GM12891 (cell line): ENCODE measurements at regions not wholly inside any gene's neighbourhood (a gene's known extent, or its start where the extent isn't known, plus 50 kb on each side); places are given as distances from the start of the nearest gene placed in this dataset.

Experiments
- DNase-seq: peaks from one replicate; pipeline ENCODE4 v3.0.0; 2011; ENCODE audit warnings: low spot score; ENCODE audit not compliant: insufficient read length
- FAIRE-seq: peaks from 2 replicates; lab custom pipeline; 2011; peaks lifted over from hg19 to GRCh38; lab: Jason Lieb, UNC
- PAX5 ChIP-seq: IDR thresholded peaks from 2 replicates; pipeline ENCODE4 v1.6.1; 2011; ENCODE audit warnings: low read length, moderate library complexity, mild to moderate bottlenecking; ENCODE audit not compliant: insufficient read depth, severe bottlenecking
- POLR2A ChIP-seq: IDR thresholded peaks from 2 replicates; pipeline ENCODE4 v1.6.1; 2011; ENCODE audit warnings: low read depth, low read length, control low read depth
- POLR2AphosphoS5 ChIP-seq: IDR thresholded peaks from 2 replicates; pipeline ENCODE4 v1.6.1; 2011; ENCODE audit warnings: low read depth, low read length, control low read depth
- POU2F2 ChIP-seq: IDR thresholded peaks from 2 replicates; pipeline ENCODE4 v1.6.1; 2011; ENCODE audit warnings: low read depth, mild to moderate bottlenecking, control low read depth, low read length, moderate library complexity
- SPI1 ChIP-seq: IDR thresholded peaks from 2 replicates; pipeline ENCODE4 v1.6.1; 2011; ENCODE audit warnings: low read depth, low read length, control low read depth
- TAF1 ChIP-seq: IDR thresholded peaks from 2 replicates; pipeline ENCODE4 v1.6.1; 2011; ENCODE audit warnings: low read depth, low read length, control low read depth

- DNase-seq (no peak), FAIRE-seq (no peak)
- TF ChIP-seq POU2F2 (no peak), PAX5 (no peak), TAF1 (no peak), POLR2AphosphoS5 (no peak), SPI1 (no peak)
Measured at GRCh38 chr15:79598639-79599038, 166.5 kb downstream of the MINAR1 start.

GRCh38 chr15:79601405-79602086 is 169.4 kb downstream of the MINAR1 start:
- no peak for FAIRE-seq
- no peak for TF ChIP-seq PAX5
- no peak for TF ChIP-seq POLR2AphosphoS5
- TF ChIP-seq POU2F2 = no peak
- TF ChIP-seq TAF1 = no peak
- TF ChIP-seq SPI1 = no peak
- TF ChIP-seq POLR2A = no peak
- DNase-seq = no peak

DNA sequence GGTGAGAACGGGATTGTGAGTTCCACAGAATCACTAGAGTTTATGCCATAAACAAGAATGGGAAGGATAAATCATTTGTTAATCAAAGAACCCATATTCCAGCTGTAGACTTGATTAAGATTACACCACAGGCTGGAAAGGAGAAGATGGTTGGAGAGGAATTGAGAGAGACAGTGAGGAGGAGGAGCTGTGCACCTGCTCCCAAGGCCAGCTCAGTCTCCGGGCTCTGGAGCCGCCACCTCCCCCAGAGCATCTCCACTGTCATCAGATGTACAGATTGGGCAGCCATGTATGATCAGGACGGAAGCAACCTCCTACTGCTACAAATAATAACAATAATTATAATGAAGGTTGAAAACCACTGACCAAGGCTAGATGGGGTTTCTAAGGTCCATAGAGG is 170.0 kb downstream of the MINAR1 start:
- no peak for TF ChIP-seq POLR2A
- TF ChIP-seq POU2F2 = no peak
- TF ChIP-seq PAX5 = no peak
- TF ChIP-seq POLR2AphosphoS5 = no peak
- no peak for TF ChIP-seq SPI1
- TF ChIP-seq TAF1 = no peak
- no peak for FAIRE-seq
- no peak for DNase-seq

GRCh38 chr15:79602731-79603130 is 170.6 kb downstream of the MINAR1 start:
- FAIRE-seq = no peak
- TF ChIP-seq PAX5 (no peak), TAF1 (no peak), POU2F2 (no peak), POLR2AphosphoS5 (no peak), POLR2A (no peak), SPI1 (no peak)

GRCh38 chr15:79606831-79607355 is 174.8 kb downstream of the MINAR1 start:
- no peak for TF ChIP-seq TAF1
- TF ChIP-seq POLR2AphosphoS5 = no peak
- TF ChIP-seq PAX5 = no peak
- TF ChIP-seq SPI1 = no peak
- TF ChIP-seq POLR2A = no peak
- no peak for DNase-seq
- no peak for FAIRE-seq

More at GRCh38 chr15:79602731-79603130, 170.6 kb downstream of the MINAR1 start:
- DNase-seq = no peak

GRCh38 chr15:79608066-79608864 is 176.1 kb downstream of the MINAR1 start:
- TF ChIP-seq POU2F2 (no peak), PAX5 (no peak), POLR2AphosphoS5 (no peak), POLR2A (no peak), SPI1 (no peak), TAF1 (no peak)
- FAIRE-seq = no peak

GRCh38 chr15:79609506-79609905 is 177.4 kb downstream of the MINAR1 start:
- no peak for FAIRE-seq
- TF ChIP-seq SPI1 (no peak), POLR2A (no peak), PAX5 (no peak), POU2F2 (no peak), TAF1 (no peak), POLR2AphosphoS5 (no peak)
- no peak for DNase-seq

More at GRCh38 chr15:79608066-79608864, 176.1 kb downstream of the MINAR1 start:
- no peak for DNase-seq

DNA sequence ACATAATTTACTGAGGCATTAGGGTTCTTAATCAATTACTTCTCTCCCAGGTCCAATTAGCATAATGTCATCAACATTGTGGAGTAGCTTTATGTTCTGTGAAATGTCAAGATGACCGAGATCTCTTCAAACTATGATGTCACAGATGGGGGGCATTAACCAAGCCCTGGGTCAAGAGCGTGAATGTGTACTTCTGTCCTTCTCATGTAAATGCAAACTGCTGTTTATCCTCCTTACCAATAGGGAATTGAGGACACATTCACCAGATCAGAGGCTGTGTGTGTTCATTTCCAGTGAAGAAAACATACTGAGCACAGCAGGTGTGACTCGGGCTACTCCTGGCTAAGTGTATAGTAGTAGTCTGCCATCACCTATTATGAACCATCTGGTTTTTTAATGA is 177.9 kb downstream of the MINAR1 start:
- no peak for FAIRE-seq

GRCh38 chr15:79615754-79616153 is 183.6 kb downstream of the MINAR1 start:
- TF ChIP-seq POU2F2 (no peak), POLR2AphosphoS5 (no peak), POLR2A (no peak), SPI1 (no peak), TAF1 (no peak), PAX5 (no peak)
- no peak for FAIRE-seq
- no peak for DNase-seq

More for the DNA sequence above, 177.9 kb downstream of the MINAR1 start:
- no peak for DNase-seq
- no peak for TF ChIP-seq POU2F2
- no peak for TF ChIP-seq PAX5
- TF ChIP-seq SPI1 = no peak
- TF ChIP-seq POLR2A = no peak
- no peak for TF ChIP-seq TAF1
- TF ChIP-seq POLR2AphosphoS5 = no peak

GRCh38 chr15:79617071-79617470 is 184.9 kb downstream of the MINAR1 start:
- FAIRE-seq = no peak
- no peak for DNase-seq
- TF ChIP-seq POLR2AphosphoS5 (no peak), SPI1 (no peak), PAX5 (no peak), TAF1 (no peak)
